Karpas-422 (cell line): ENCODE measurements at regions not wholly inside any gene's neighbourhood (a gene's known extent, or its start where the extent isn't known, plus 50 kb on each side); places are given as distances from the start of the nearest gene placed in this dataset.
"Not testable (repeated sequence)": the region's sequence is repeated elsewhere in the genome, so short reads cannot be mapped to it uniquely, and the experiment has no call there.

Experiments used
- DNase-seq: peaks from one replicate; pipeline ENCODE4 v3.0.0-alpha.2; 2015
- H2AFZ ChIP-seq: fragments of 200-600 bp; sonication (generic); 2 replicates; pipeline ENCODE4 v1.6.1; 2014; ENCODE audit warnings: antibody characterized with exemption, low read length, mixed read lengths
- H3K27ac ChIP-seq: fragments of 200-600 bp; sonication (generic); 2 replicates; pipeline ENCODE4 v1.5.1; 2014; ENCODE audit warnings: mild to moderate bottlenecking, low read length, moderate library complexity
- H3K27me3 ChIP-seq: fragments of 200-600 bp; sonication (generic); 2 replicates; pipeline ENCODE4 v1.6.1; 2014; ENCODE audit warnings: low read length, mixed read lengths
- H3K36me3 ChIP-seq: fragments of 200-600 bp; sonication (generic); 2 replicates; pipeline ENCODE4 v1.6.1; 2014; ENCODE audit warnings: low read length, mixed read lengths; ENCODE audit not compliant: insufficient read depth
- H3K4me1 ChIP-seq: fragments of 200-600 bp; sonication (generic); 2 replicates; pipeline ENCODE4 v1.6.1; 2014; ENCODE audit warnings: mild to moderate bottlenecking, low read length, mixed read lengths
- H3K4me2 ChIP-seq: fragments of 200-600 bp; sonication (generic); 2 replicates; pipeline ENCODE4 v1.6.1; 2014; ENCODE audit warnings: low read length, low read depth, mild to moderate bottlenecking; ENCODE audit not compliant: poor library complexity, severe bottlenecking
- H3K4me3 ChIP-seq: fragments of 200-600 bp; sonication (generic); 2 replicates; pipeline ENCODE4 v1.5.1; 2014; ENCODE audit warnings: mild to moderate bottlenecking, antibody characterized with exemption, low read length, mixed read lengths
- H3K79me2 ChIP-seq: fragments of 200-600 bp; sonication (generic); 2 replicates; pipeline ENCODE4 v1.6.1; 2014; ENCODE audit warnings: mild to moderate bottlenecking, low read length, mixed read lengths
- H3K9ac ChIP-seq: fragments of 200-600 bp; sonication (generic); 2 replicates; pipeline ENCODE4 v1.6.0; 2014; ENCODE audit warnings: low read length
- H3K9me2 ChIP-seq: fragments of 200-600 bp; sonication (generic), shearing (Covaris generic); replicated peaks from 2 replicates; pipeline ENCODE4 v1.6.0; 2014; ENCODE audit warnings: mild to moderate bottlenecking, low read length, moderate library complexity; ENCODE audit not compliant: insufficient read depth
- H3K9me3 ChIP-seq: fragments of 300-700, 200-600 bp; sonication (generic); 2 replicates; pipeline ENCODE4 v1.6.1; 2014; ENCODE audit warnings: low read length, mixed read lengths
- H4K20me1 ChIP-seq: fragments of 200-600 bp; sonication (generic); 2 replicates; pipeline ENCODE4 v1.6.1; 2014; ENCODE audit warnings: mild to moderate bottlenecking, antibody characterized with exemption, low read length, low read depth; ENCODE audit not compliant: insufficient read depth

- H3K79me2 ChIP-seq, result no peaks in the 10 kb centered on the region
- H2AFZ ChIP-seq, result no peak overlapping the region
- H3K9me2 ChIP-seq, result no peaks in the 10 kb centered on the region
These were observed 253.4 kb upstream of the KITLG start for GRCh38 chr12:88833641-88834116.

DNA sequence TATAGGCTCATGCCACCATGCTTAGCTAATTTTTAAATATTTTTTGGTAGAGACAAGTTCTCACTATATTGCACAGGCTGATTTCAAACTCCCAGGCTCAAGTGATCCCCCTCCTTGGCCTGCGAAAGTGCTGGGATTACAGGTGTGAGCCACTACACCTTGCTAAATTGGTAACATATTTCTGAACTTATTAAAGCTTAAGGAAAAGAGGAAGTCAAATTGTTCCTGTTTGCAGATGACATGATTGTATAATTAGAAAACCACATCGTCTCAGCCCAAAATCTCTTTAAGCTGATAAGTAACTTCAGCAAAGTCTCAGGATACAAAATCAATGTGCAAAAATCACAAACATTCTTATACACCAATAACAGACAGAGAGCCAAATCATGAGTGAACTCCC is 248.3 kb upstream of the KITLG start:
- not testable (repeated sequence) for DNase-seq, H3K4me3 ChIP-seq, H2AFZ ChIP-seq, H3K4me2 ChIP-seq, H3K36me3 ChIP-seq, H3K9me2 ChIP-seq, H4K20me1 ChIP-seq, H3K27ac ChIP-seq, H3K9me3 ChIP-seq, H3K79me2 ChIP-seq, H3K9ac ChIP-seq, H3K4me1 ChIP-seq, H3K27me3 ChIP-seq

More at GRCh38 chr12:88833641-88834116, 253.4 kb upstream of the KITLG start:
- H4K20me1 ChIP-seq, result no peaks in the 10 kb centered on the region
- no peaks in the 10 kb centered on the region for H3K27me3 ChIP-seq
- H3K36me3 ChIP-seq, result no peaks in the 10 kb centered on the region
- H3K4me1 ChIP-seq, result no peaks in the 10 kb centered on the region
- H3K9me3 ChIP-seq, result no peaks in the 10 kb centered on the region; the same call in 1 of the 2 replicates
- H3K9ac ChIP-seq, result no peak overlapping the region
- DNase-seq, result no peak
- no peak overlapping the region for H3K27ac ChIP-seq
- H3K4me2 ChIP-seq, result no peak overlapping the region
- H3K4me3 ChIP-seq, result no peak overlapping the region

- Histone ChIP-seq H4K20me1 (no peaks in the 10 kb centered on the region), H3K4me1 (no peaks in the 10 kb centered on the region), H3K36me3 (no peaks in the 10 kb centered on the region), H3K4me2 (no peak overlapping the region), H3K79me2 (no peaks in the 10 kb centered on the region), H3K27me3 (no peaks in the 10 kb centered on the region), H3K4me3 (no peak overlapping the region), H2AFZ (no peak overlapping the region), H3K9ac (no peak overlapping the region), H3K9me2 (0 out of 2 replicates have a peak, but pooled peaks cover 2% of the 10 kb centered on the region), H3K9me3 (no peaks in the 10 kb centered on the region), H3K27ac (no peak overlapping the region)
- DNase-seq, result no peak
These were observed 239.7 kb upstream of the KITLG start for GRCh38 chr12:88820012-88820411.

DNA sequence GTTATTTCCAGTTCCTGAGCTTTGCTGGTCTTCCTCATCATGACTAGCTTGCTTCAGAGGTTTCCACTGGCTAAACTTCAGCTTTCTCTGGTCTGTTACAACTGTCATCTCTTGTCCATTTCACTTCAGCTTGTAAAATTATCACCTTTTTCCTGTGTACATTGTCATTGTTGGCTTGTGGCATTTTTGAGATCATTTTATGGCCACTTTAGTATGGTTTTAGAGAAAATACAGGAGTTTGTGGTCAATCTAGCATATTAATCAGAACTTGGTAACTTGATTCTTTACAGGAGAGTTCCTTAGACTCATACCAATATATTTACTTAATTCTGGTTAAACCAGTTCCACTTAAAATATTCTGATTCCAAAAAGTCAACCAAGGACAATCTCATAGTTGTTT is 235.9 kb upstream of the KITLG start:
- no peaks in the 10 kb centered on the region for H4K20me1 ChIP-seq
- H3K27me3 ChIP-seq, result no peaks in the 10 kb centered on the region
- H3K27ac ChIP-seq, result no peak overlapping the region
- H3K4me1 ChIP-seq, result no peaks in the 10 kb centered on the region
- H3K4me2 ChIP-seq, result no peak overlapping the region
- no peak overlapping the region for H3K4me3 ChIP-seq
- 0 out of 2 replicates have a peak, but pooled peaks cover 2% of the 10 kb centered on the region for H3K9me2 ChIP-seq
- H3K79me2 ChIP-seq, result no peaks in the 10 kb centered on the region
- no peak overlapping the region for H3K9ac ChIP-seq
- DNase-seq, result no peak
- H3K36me3 ChIP-seq, result no peaks in the 10 kb centered on the region
- H3K9me3 ChIP-seq, result no peaks in the 10 kb centered on the region
- no peak overlapping the region for H2AFZ ChIP-seq

DNA sequence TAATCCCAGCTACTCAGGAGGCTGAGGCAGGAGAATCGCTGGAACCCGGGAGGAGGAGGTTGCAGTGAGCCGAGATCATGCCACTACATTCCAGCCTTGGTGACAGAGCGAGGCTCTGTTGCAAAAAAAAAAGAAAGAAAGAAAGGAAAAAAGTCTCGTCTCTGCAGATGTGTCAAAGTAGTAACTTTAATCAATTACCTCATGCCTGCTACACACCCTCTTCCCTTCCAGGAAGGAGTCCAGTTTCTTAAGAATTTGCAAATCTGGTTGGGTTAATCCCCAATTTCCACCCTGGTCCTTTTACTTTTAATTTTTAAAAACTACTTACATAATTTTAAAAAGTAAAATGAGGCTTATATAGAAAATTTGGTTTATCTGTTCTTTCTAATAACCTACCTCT is 234.5 kb upstream of the KITLG start:
- Histone ChIP-seq H3K9me3 (no peaks in the 10 kb centered on the region), H3K4me3 (no peak overlapping the region), H3K4me1 (no peaks in the 10 kb centered on the region), H4K20me1 (no peaks in the 10 kb centered on the region), H3K4me2 (no peak overlapping the region), H2AFZ (no peak overlapping the region), H3K36me3 (no peaks in the 10 kb centered on the region), H3K27me3 (no peaks in the 10 kb centered on the region), H3K9me2 (0 out of 2 replicates have a peak, but pooled peaks cover 2% of the 10 kb centered on the region), H3K9ac (no peak overlapping the region), H3K27ac (no peak overlapping the region), H3K79me2 (no peaks in the 10 kb centered on the region)
- DNase-seq, result no peak

- Histone ChIP-seq H3K27me3 (no peaks in the 10 kb centered on the region), H3K4me3 (no peak overlapping the region), H3K27ac (no peak overlapping the region), H3K9ac (no peak overlapping the region), H3K4me1 (no peaks in the 10 kb centered on the region), H2AFZ (no peak overlapping the region), H3K79me2 (no peaks in the 10 kb centered on the region), H3K36me3 (no peaks in the 10 kb centered on the region), H4K20me1 (no peaks in the 10 kb centered on the region), H3K9me2 (0 out of 2 replicates have a peak, but pooled peaks cover 2% of the 10 kb centered on the region), H3K9me3 (no peaks in the 10 kb centered on the region), H3K4me2 (no peak overlapping the region)
- no peak for DNase-seq
These were observed 232.3 kb upstream of the KITLG start for GRCh38 chr12:88812610-88813009.

DNA sequence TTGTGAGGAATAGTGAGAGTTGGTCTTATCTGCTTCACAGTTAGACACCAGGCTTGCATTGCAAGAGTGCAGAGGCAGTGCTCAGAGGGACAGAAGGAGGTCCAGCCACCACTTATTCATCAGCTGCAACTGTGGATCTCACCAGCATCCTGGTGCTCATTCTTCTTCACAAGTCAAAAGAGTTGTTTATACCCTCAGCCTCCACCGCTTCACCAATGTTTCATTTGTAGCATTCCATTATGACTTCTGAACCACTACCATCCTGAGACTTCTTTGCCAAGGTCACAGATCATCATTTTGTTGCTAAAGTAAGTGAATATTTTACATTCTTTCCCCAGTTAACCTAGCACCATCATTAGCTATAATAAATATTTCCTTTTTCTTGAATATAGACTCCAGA is 230.5 kb upstream of the KITLG start:
- Histone ChIP-seq H3K4me3 (no peak overlapping the region), H3K9me3 (no peaks in the 10 kb centered on the region), H3K27me3 (no peaks in the 10 kb centered on the region), H3K9ac (no peak overlapping the region), H3K36me3 (no peaks in the 10 kb centered on the region), H3K79me2 (no peaks in the 10 kb centered on the region), H4K20me1 (no peaks in the 10 kb centered on the region), H2AFZ (no peak overlapping the region), H3K9me2 (0 out of 2 replicates have a peak, but pooled peaks cover 2% of the 10 kb centered on the region), H3K27ac (no peak overlapping the region), H3K4me2 (no peak overlapping the region), H3K4me1 (no peaks in the 10 kb centered on the region)
- DNase-seq, result no peak

- not testable (repeated sequence) for H3K4me2 ChIP-seq, H3K9me3 ChIP-seq, DNase-seq, H3K4me1 ChIP-seq, H4K20me1 ChIP-seq, H3K9me2 ChIP-seq, H3K9ac ChIP-seq, H3K36me3 ChIP-seq, H3K4me3 ChIP-seq, H3K27me3 ChIP-seq, H3K27ac ChIP-seq, H3K79me2 ChIP-seq, H2AFZ ChIP-seq
These were observed 229.6 kb upstream of the KITLG start for GRCh38 chr12:88809841-88810240.

- Histone ChIP-seq H4K20me1 (no peaks in the 10 kb centered on the region), H3K9me2 (no peaks in the 10 kb centered on the region), H3K79me2 (no peaks in the 10 kb centered on the region), H3K36me3 (no peaks in the 10 kb centered on the region), H3K4me2 (no peak overlapping the region), H3K4me3 (no peak overlapping the region), H3K9me3 (no peaks in the 10 kb centered on the region), H3K4me1 (no peaks in the 10 kb centered on the region), H2AFZ (no peak overlapping the region), H3K27ac (no peak overlapping the region), H3K9ac (no peak overlapping the region), H3K27me3 (no peaks in the 10 kb centered on the region)
- DNase-seq, result no peak
These were observed 225.4 kb upstream of the KITLG start for GRCh38 chr12:88805692-88806091.
